ENCODE measurements at regions not wholly inside any gene's neighbourhood (a gene's known extent, or its start where the extent isn't known, plus 50 kb on each side); places are given as distances from the start of the nearest gene placed in this dataset.

GRCh38 chr5:3024126-3024525 is 272.6 kb upstream of the IRX2 start (continued):
- TF ChIP-seq ZNF280B (CRISPR knock-in tag; IDR thresholded peaks at IDR 0.05) (no peak), RBM34 (IDR thresholded peaks at IDR 0.05; ENCODE audit: borderline replicate concordance, insufficient read depth, low read length) (no peak)

GRCh38 chr5:3023656-3024055 is 272.2 kb upstream of the IRX2 start:
- no TSS peak for BruUV-seq (replicated peaks)
- Histone ChIP-seq H3K4me2 (ENCODE audit: insufficient read depth, low read length) (no peak overlapping the region), H3K4me3 (no peak overlapping the region), H3K9me3 (replicated peaks; ENCODE audit: control insufficient read depth, insufficient read depth, low read depth, low read length) (no peaks in the 10 kb centered on the region), H3K27me3 (ENCODE audit: control insufficient read depth in 2 of 2, insufficient read depth in 2 of 2, low read length in 2 of 2) (peaks cover 0 to 17% of the 10 kb centered on the region in 2 experiments; a peak in 2 of 5 replicates), H3K36me3 (ENCODE audit: control insufficient read depth, insufficient read depth, low read length) (no peaks in the 10 kb centered on the region), H4K20me1 (replicated peaks; ENCODE audit: control insufficient read depth, insufficient read depth, low read length) (no peaks in the 10 kb centered on the region), H3K4me1 (replicated peaks in 1 of 2; ENCODE audit: control insufficient read depth in 2 of 2, insufficient read depth in 2 of 2, low read length in 2 of 2) (no peaks in the 10 kb centered on the region; a peak in 1 of 5 replicates), H3K9ac (ENCODE audit: insufficient read depth in 1 of 2, low read depth in 2 of 2, low read length in 2 of 2) (no peak overlapping the region), H3K27ac (ENCODE audit: extremely low read depth, low read depth, low read length) (no peak overlapping the region), H3K9me1 (ENCODE audit: control insufficient read depth, insufficient read depth, low read length) (no peaks in the 10 kb centered on the region), H3K79me2 (ENCODE audit: control insufficient read depth, insufficient read depth, low read length) (no peaks in the 10 kb centered on the region), H2AFZ (ENCODE audit: low read depth, low read length) (no peak overlapping the region)
- no peak for FAIRE-seq
- no peak for TF ChIP-seq DACH1 (IDR thresholded peaks at IDR 0.05; ENCODE audit: partially characterized antibody)
- no peak for TF ChIP-seq MBD2 (IDR thresholded peaks at IDR 0.05; ENCODE audit: borderline replicate concordance, low read depth)
- TF ChIP-seq ZNF766 (CRISPR knock-in tag; conservative IDR thresholded peaks at IDR 0.05), result no peak
- no peak for TF ChIP-seq SREBF2 (CRISPR knock-in tag; IDR thresholded peaks at IDR 0.05)
- TF ChIP-seq NFE2 (IDR thresholded peaks at IDR 0.05; ENCODE audit: low read depth), result no peak
- TF ChIP-seq CHAMP1 (IDR thresholded peaks at IDR 0.05), result no peak
- no peak for TF ChIP-seq CHCHD3 (CRISPR knock-in tag; IDR thresholded peaks at IDR 0.05)
- no peak for TF ChIP-seq STAT5B (CRISPR knock-in tag; IDR thresholded peaks at IDR 0.05)
- no peak for TF ChIP-seq ZBTB1 (CRISPR knock-in tag; IDR thresholded peaks at IDR 0.05; ENCODE audit: borderline replicate concordance, low read depth)
- no peak for TF ChIP-seq SRF (CRISPR knock-in tag; IDR thresholded peaks at IDR 0.05)
- TF ChIP-seq TFAM (CRISPR knock-in tag; conservative IDR thresholded peaks at IDR 0.05), result no peak
- no peak for TF ChIP-seq GATAD2B (IDR thresholded peaks at IDR 0.05; ENCODE audit: borderline replicate concordance)
- TF ChIP-seq TAL1 (IDR thresholded peaks at IDR 0.05), result no peak
- TF ChIP-seq, protein P1, sequence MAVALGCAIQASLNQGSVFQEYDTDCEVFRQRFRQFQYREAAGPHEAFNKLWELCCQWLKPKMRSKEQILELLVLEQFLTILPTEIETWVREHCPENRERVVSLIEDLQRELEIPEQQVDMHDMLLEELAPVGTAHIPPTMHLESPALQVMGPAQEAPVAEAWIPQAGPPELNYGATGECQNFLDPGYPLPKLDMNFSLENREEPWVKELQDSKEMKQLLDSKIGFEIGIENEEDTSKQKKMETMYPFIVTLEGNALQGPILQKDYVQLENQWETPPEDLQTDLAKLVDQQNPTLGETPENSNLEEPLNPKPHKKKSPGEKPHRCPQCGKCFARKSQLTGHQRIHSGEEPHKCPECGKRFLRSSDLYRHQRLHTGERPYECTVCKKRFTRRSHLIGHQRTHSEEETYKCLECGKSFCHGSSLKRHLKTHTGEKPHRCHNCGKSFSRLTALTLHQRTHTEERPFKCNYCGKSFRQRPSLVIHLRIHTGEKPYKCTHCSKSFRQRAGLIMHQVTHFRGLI (CRISPR knock-in tag; IDR thresholded peaks at IDR 0.05), result no peak
- TF ChIP-seq ZNF274 (IDR thresholded peaks at IDR 0.05; ENCODE audit: borderline replicate concordance, low read depth, low read length), result no peak
- TF ChIP-seq ARHGAP35 (IDR thresholded peaks at IDR 0.05; ENCODE audit: partially characterized antibody), result no peak
- no peak for TF ChIP-seq SMARCA5 (IDR thresholded peaks at IDR 0.05)
- POLR2A ChIA-PET, result interaction anchor here (0.7 kb wide), 1 partner anchor 77 kb away, joined by 3 read pairs; no protein-coding TSS in a partner anchor
- WGBS (ENCODE audit: insufficient coverage, low coverage, missing lambda C conversion rate), result 0% methylated on average over 12 of the region's 12 CpGs
- no peak for ATAC-seq
- intact Hi-C loops (cut with micrococcal nuclease) (no loop called here), in situ Hi-C loops (cut with MboI) (no loop called here)
- DNase-seq (ENCODE audit: extremely low read depth in 1 of 4, low spot score in 3 of 4), result no peak
- CTCF ChIA-PET (ENCODE audit: low intra/inter-chr PET ratio), result no interaction called here
